MM.1S (cell line): ENCODE measurements at regions not wholly inside any gene's neighbourhood (a gene's known extent, or its start where the extent isn't known, plus 50 kb on each side); places are given as distances from the start of the nearest gene placed in this dataset.

Experiments used
- CTCF ChIP-seq: fragments of 300-600 bp; sonication (generic); IDR thresholded peaks from 2 replicates; pipeline ENCODE4 v1.5.1; 2016; ENCODE audit warnings: antibody characterized with exemption, low read length, mixed read lengths
- EZH2 ChIP-seq: fragments of 300-600 bp; sonication (generic); optimal IDR thresholded peaks from 2 replicates; pipeline ENCODE3; 2017; ENCODE audit warnings: low read depth, mild to moderate bottlenecking, antibody characterized with exemption, low read length, mixed read lengths

DNA sequence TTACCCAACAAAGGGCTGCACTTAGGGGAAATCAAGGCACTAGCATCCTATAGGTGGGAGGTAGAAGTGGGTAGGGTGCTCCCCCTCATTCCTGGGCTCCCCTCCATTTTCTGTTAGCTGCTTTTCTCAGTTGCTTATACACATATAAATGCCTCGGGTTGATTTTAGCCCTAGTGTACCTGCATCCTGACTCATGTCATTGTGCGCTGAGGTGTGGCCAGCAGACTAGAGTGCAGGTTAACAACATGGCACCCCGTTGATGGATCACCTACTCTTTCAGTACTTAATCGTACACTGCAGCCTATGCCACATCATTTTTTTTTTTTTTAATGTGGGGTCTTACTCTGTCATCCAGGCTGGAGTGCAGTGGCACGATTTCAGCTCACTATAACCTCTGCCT is 144.0 kb upstream of the ITGB1 start:
- TF ChIP-seq CTCF (no peak), EZH2 (no peak)
